H1 (cell line): ENCODE measurements at regions not wholly inside any gene's neighbourhood (a gene's known extent, or its start where the extent isn't known, plus 50 kb on each side); places are given as distances from the start of the nearest gene placed in this dataset.

Experiments
- CTCF ChIA-PET: fragments of 300-600 bp; sonication (Branson Sonifier 250); formaldehyde crosslinking; loops from one replicate; lab custom pipeline; 2021; ENCODE audit not compliant: partially characterized antibody; lab: Charles Lee
- POLR2A ChIA-PET: fragments of 300-600 bp; sonication (Branson Sonifier 250); formaldehyde crosslinking; loops from one replicate; lab custom pipeline; 2021; ENCODE audit warnings: inconsistent platforms; ENCODE audit not compliant: partially characterized antibody; lab: Charles Lee
- DNase-seq, 2 experiments: peaks; one replicate each; pipeline versions ENCODE4 v3.0.0 to v3.0.0-alpha.2; 2010 to 2022; ENCODE audit warnings: low spot score in 2 of 2, low read depth in 1 of 2, mixed read lengths in 1 of 2
- FAIRE-seq: peaks from 2 replicates; lab custom pipeline; 2011; peaks lifted over from hg19 to GRCh38; lab: Jason Lieb, UNC
- H2AFZ ChIP-seq: 2 replicates; pipeline ENCODE4 v1.8.1; 2012; ENCODE audit warnings: low read length, inconsistent platforms
- H2AK5ac ChIP-seq: 2 replicates; pipeline ENCODE4 v1.6.1; 2013; ENCODE audit warnings: low read depth, low read length
- H2BK120ac ChIP-seq: replicated peaks from 2 replicates; pipeline ENCODE3; 2013; ENCODE audit warnings: low read depth, low read length, inconsistent platforms
- H2BK12ac ChIP-seq: 2 replicates; pipeline ENCODE4 v1.6.1; 2013; ENCODE audit warnings: low read depth, low read length
- H2BK15ac ChIP-seq: 2 replicates; pipeline ENCODE4 v1.6.1; 2013; ENCODE audit warnings: low read length
- H2BK20ac ChIP-seq: 2 replicates; pipeline ENCODE4 v1.6.1; 2013; ENCODE audit warnings: low read length
- H2BK5ac ChIP-seq: 2 replicates; pipeline ENCODE4 v1.6.1; 2013; ENCODE audit warnings: low read depth, low read length
- H3K14ac ChIP-seq: 2 replicates; pipeline ENCODE4 v1.6.1; 2013; ENCODE audit warnings: inconsistent platforms; ENCODE audit not compliant: insufficient read length
- H3K18ac ChIP-seq: 2 replicates; pipeline ENCODE4 v1.6.1; 2013; ENCODE audit warnings: low read length; ENCODE audit errors: extremely low read depth
- H3K23ac ChIP-seq: 2 replicates; pipeline ENCODE4 v1.6.1; 2013; ENCODE audit warnings: inconsistent platforms; ENCODE audit not compliant: insufficient read length
- H3K23me2 ChIP-seq: 2 replicates; pipeline ENCODE4 v1.6.1; 2013; ENCODE audit warnings: low read depth, low read length
- H3K27ac ChIP-seq: 2 replicates; pipeline ENCODE4 v1.6.1; 2011; ENCODE audit warnings: low read depth, low read length, inconsistent platforms
- H3K27me3 ChIP-seq, 4 experiments: replicated peaks in 1 of 4; 1 replicate in 1 of 4; 2 replicates in 3 of 4; pipeline versions ENCODE4 v1.6.1 to v1.8.1; 2011 to 2013; ENCODE audit warnings: low read length in 3 of 4, mild to moderate bottlenecking in 3 of 4, inconsistent platforms in 2 of 4, mixed read lengths in 2 of 4, moderate library complexity in 1 of 4; ENCODE audit not compliant: control insufficient read depth in 3 of 4, insufficient read depth in 3 of 4; ENCODE audit errors: extremely low read depth in 1 of 4
- H3K36me3 ChIP-seq, 4 experiments: 2 replicates each; pipeline versions ENCODE4 v1.6.1 to v1.8.1; 2011 to 2013; ENCODE audit warnings: mild to moderate bottlenecking in 4 of 4, low read length in 3 of 4, moderate library complexity in 2 of 4, control low read depth in 1 of 4, inconsistent platforms in 1 of 4; ENCODE audit not compliant: insufficient read depth in 4 of 4, control insufficient read depth in 2 of 4
- H3K4ac ChIP-seq: replicated peaks from 2 replicates; pipeline ENCODE3; 2013; ENCODE audit warnings: low read length, low read depth, mixed read lengths, inconsistent platforms; ENCODE audit not compliant: insufficient read length
- H3K4me1 ChIP-seq, 4 experiments: replicated peaks in 1 of 4; 1 replicate in 1 of 4; 2 replicates in 3 of 4; pipeline versions ENCODE4 v1.6.1 to v1.8.1; 2011 to 2013; ENCODE audit warnings: low read length in 3 of 4, inconsistent platforms in 2 of 4, mixed read lengths in 1 of 4; ENCODE audit not compliant: insufficient read depth in 4 of 4, control insufficient read depth in 3 of 4
- H3K4me2 ChIP-seq, 2 experiments: 2 replicates each; pipeline versions ENCODE4 v1.6.1 to v1.8.1; 2011 to 2013; ENCODE audit warnings: low read depth in 2 of 2, low read length in 2 of 2, control low read depth in 1 of 2, inconsistent platforms in 1 of 2, mild to moderate bottlenecking in 1 of 2; ENCODE audit not compliant: insufficient read depth in 1 of 2
- H3K4me3 ChIP-seq, 4 experiments: fragments of 200-600, 300-600 bp in 1 of 4; sonication (generic), shearing (Covaris generic), sonication (Bioruptor Twin) in 1 of 4; 2 replicates each; pipeline versions ENCODE4 v1.5.1 to v1.8.1; 2011 to 2016; ENCODE audit warnings: low read length in 4 of 4, low read depth in 3 of 4, control low read depth in 2 of 4, inconsistent platforms in 2 of 4, mild to moderate bottlenecking in 2 of 4, mixed read lengths in 1 of 4, moderate library complexity in 1 of 4; ENCODE audit not compliant: insufficient read depth in 2 of 4; ENCODE audit errors: extremely low read depth in 1 of 4
- H3K56ac ChIP-seq: replicated peaks from 2 replicates; pipeline ENCODE3; 2013; ENCODE audit warnings: low read depth, mild to moderate bottlenecking, mixed read lengths, low read length, inconsistent platforms; ENCODE audit not compliant: insufficient read length
- H3K79me1 ChIP-seq: 2 replicates; pipeline ENCODE4 v1.6.1; 2013; ENCODE audit warnings: low read depth, low read length, control low read depth
- H3K79me2 ChIP-seq, 2 experiments: 2 replicates each; pipeline versions ENCODE4 v1.6.1 to v1.8.1; 2012 to 2013; ENCODE audit warnings: low read length in 2 of 2, mild to moderate bottlenecking in 2 of 2, inconsistent platforms in 1 of 2; ENCODE audit not compliant: insufficient read depth in 2 of 2, control insufficient read depth in 1 of 2
- H3K9ac ChIP-seq, 4 experiments: replicated peaks in 1 of 4; 1 replicate in 1 of 4; 2 replicates in 3 of 4; pipeline versions ENCODE4 v1.6.1 to v1.8.1; 2011 to 2013; ENCODE audit warnings: low read depth in 3 of 4, low read length in 3 of 4, control low read depth in 2 of 4, mild to moderate bottlenecking in 2 of 4, moderate library complexity in 2 of 4, inconsistent platforms in 1 of 4; ENCODE audit errors: extremely low read depth in 1 of 4
- H3K9me3 ChIP-seq, 2 experiments: 2 replicates each; pipeline versions ENCODE4 v1.6.1 to v1.8.1; 2012 to 2013; ENCODE audit warnings: mild to moderate bottlenecking in 2 of 2, moderate library complexity in 2 of 2, control low read depth in 1 of 2, inconsistent platforms in 1 of 2, low read depth in 1 of 2, low read length in 1 of 2, mixed read lengths in 1 of 2; ENCODE audit not compliant: insufficient read depth in 2 of 2
- H4K20me1 ChIP-seq, 2 experiments: replicated peaks in 1 of 2; 2 replicates each; pipeline versions ENCODE3 to v1.8.1; 2011 to 2013; ENCODE audit warnings: inconsistent platforms in 2 of 2, low read length in 2 of 2, mild to moderate bottlenecking in 1 of 2; ENCODE audit not compliant: insufficient read depth in 2 of 2, control insufficient read depth in 1 of 2
- H4K5ac ChIP-seq: 2 replicates; pipeline ENCODE4 v1.6.1; 2013; ENCODE audit warnings: low read length, low read depth, mixed read lengths, inconsistent platforms; ENCODE audit not compliant: insufficient read length
- H4K8ac ChIP-seq: 2 replicates; pipeline ENCODE4 v1.8.0; 2013; ENCODE audit warnings: mild to moderate bottlenecking, moderate library complexity, low read length, inconsistent platforms; ENCODE audit not compliant: insufficient read depth; ENCODE audit errors: extremely low read depth
- H4K91ac ChIP-seq: replicated peaks from 2 replicates; pipeline ENCODE3; 2013; ENCODE audit warnings: low read length, mixed read lengths, inconsistent platforms; ENCODE audit not compliant: insufficient read length
- EP300 ChIP-seq, 2 experiments: IDR thresholded peaks; 1 replicate in 1 of 2; 2 replicates in 1 of 2; pipeline ENCODE4 v1.6.1; 2011 to 2012; ENCODE audit warnings: low read depth in 2 of 2, low read length in 2 of 2, mild to moderate bottlenecking in 2 of 2, borderline replicate concordance in 1 of 2, inconsistent platforms in 1 of 2, moderate library complexity in 1 of 2
- GABPA ChIP-seq: IDR thresholded peaks from 2 replicates; pipeline ENCODE4 v1.6.1; 2011; ENCODE audit warnings: mild to moderate bottlenecking, low read length, moderate library complexity, borderline replicate concordance; ENCODE audit not compliant: insufficient read depth
- HDAC2 ChIP-seq, 2 experiments: fragments of 300-600 bp in 1 of 2; sonication (generic) in 1 of 2; IDR thresholded peaks; 2 replicates each; pipeline ENCODE4 v1.6.1; 2011 to 2012; ENCODE audit warnings: low read depth in 2 of 2, low read length in 2 of 2, mild to moderate bottlenecking in 2 of 2, moderate library complexity in 2 of 2, borderline replicate concordance in 1 of 2, inconsistent platforms in 1 of 2
- POLR2AphosphoS5 ChIP-seq: IDR thresholded peaks from 2 replicates; pipeline ENCODE4 v1.6.1; 2011; ENCODE audit warnings: low read depth, low read length
- RXRA ChIP-seq: IDR thresholded peaks from 2 replicates; pipeline ENCODE4 v1.6.1; 2011; ENCODE audit warnings: low read depth, mild to moderate bottlenecking, low read length, moderate library complexity; ENCODE audit not compliant: insufficient read depth
- SIX5 ChIP-seq: IDR thresholded peaks from 2 replicates; pipeline ENCODE4 v1.6.1; 2011; ENCODE audit warnings: mild to moderate bottlenecking, low read depth, low read length
- TAF1 ChIP-seq: IDR thresholded peaks from 2 replicates; pipeline ENCODE4 v1.6.1; 2011; ENCODE audit warnings: mild to moderate bottlenecking, low read depth, low read length
- TAF7 ChIP-seq: optimal IDR thresholded peaks from 2 replicates; pipeline ENCODE3; 2011; ENCODE audit warnings: low read depth, mild to moderate bottlenecking, inconsistent platforms, low read length, moderate library complexity, borderline replicate concordance
- TEAD4 ChIP-seq: IDR thresholded peaks from 2 replicates; pipeline ENCODE4 v1.6.1; 2012; ENCODE audit warnings: low read depth, low read length, inconsistent platforms, mixed read lengths
- ZNF274 ChIP-seq: IDR thresholded peaks from 2 replicates; pipeline ENCODE4 v1.7.0; 2012; ENCODE audit warnings: low read length, borderline replicate concordance; ENCODE audit errors: extremely low read depth
- WGBS, 2 experiments: shearing (Covaris generic) in 1 of 2; methylation state at CpG; one replicate each; pipeline versions ENCODE4 v1.1.6 to v1.1.7; 2013 to 2015; ENCODE audit warnings: low lambda C conversion rate in 2 of 2, mixed read lengths in 2 of 2, inconsistent platforms in 1 of 2, low coverage in 1 of 2, missing lambda C conversion rate in 1 of 2; ENCODE audit not compliant: insufficient replicate concordance in 2 of 2, insufficient coverage in 1 of 2, insufficient read length in 1 of 2; ENCODE audit errors: extremely low coverage in 1 of 2, missing lambda C conversion rate in 1 of 2; 5-methylcytosine and 5-hydroxymethylcytosine counted together
- TF ChIP-seq, protein P1 (sequence below): IDR thresholded peaks from 2 replicates; pipeline ENCODE4 v1.6.1; 2012; ENCODE audit warnings: low read length, inconsistent platforms

DNA sequence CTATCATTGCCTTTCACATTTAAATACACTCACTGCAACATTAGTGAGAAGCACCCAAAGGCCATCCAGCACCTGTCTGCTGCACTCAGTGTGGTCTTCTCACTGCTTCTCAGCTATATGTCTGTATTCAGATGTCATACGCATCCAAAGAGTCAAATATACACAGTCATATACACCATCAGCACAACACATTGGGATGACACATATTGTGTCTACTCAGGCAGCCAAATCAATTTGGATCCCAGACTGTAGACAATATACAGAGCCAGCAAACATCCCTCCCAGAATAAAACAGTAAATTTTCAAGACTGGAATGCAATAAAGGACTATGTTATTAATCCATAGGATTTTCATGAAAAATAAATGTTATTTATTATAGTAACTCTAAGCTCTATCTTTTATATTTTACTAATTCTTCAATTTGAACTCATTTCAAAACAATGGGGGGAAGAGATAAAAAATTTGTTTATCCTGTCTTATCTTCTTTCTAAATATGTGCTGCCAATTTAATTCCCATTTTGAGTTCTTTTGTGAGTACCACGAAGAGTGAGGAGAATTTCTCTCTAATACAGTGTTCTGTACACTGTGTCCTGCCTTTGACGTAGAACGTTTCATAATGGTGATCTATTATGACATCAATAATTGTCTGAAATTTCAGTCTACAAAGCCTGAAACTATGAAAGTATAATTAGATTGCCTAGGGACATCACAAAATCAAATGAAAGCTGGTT is 602.2 kb upstream of the CXADR start:
- Histone ChIP-seq H2BK12ac (no peak overlapping the region), H2BK15ac (no peak overlapping the region), H2AFZ (no peak overlapping the region), H3K27me3 (no peaks in the 10 kb centered on the region), H3K4me2 (no peak overlapping the region), H2BK20ac (no peak overlapping the region), H3K79me1 (no peaks in the 10 kb centered on the region), H2AK5ac (no peak overlapping the region), H3K14ac (no peak overlapping the region), H3K23ac (no peak overlapping the region), H2BK5ac (no peak overlapping the region), H3K23me2 (no peaks in the 10 kb centered on the region), H3K27ac (no peak overlapping the region), H4K5ac (no peak overlapping the region), H4K20me1 (no peaks in the 10 kb centered on the region), H2BK120ac (no peak overlapping the region), H3K56ac (no peak overlapping the region), H3K4me1 (no peaks in the 10 kb centered on the region), H3K18ac (no peak overlapping the region), H3K4me3 (no peak overlapping the region), H3K36me3 (no peaks in the 10 kb centered on the region; a peak in 1 of 8 replicates), H3K9ac (no peak overlapping the region), H4K91ac (no peak overlapping the region), H3K79me2 (no peaks in the 10 kb centered on the region), H4K8ac (no peak overlapping the region), H3K4ac (no peak overlapping the region), H3K9me3 (no peaks in the 10 kb centered on the region)
- WGBS, 2 experiments = 78% methylated on average over 4 of the region's 4 CpGs; no CpG with 5 or more reads in 1 of the 2 experiments
- ChIA-PET POLR2A (no interaction called here), CTCF (interaction anchor here (0.6 to 0.8 kb wide), 2 partner anchors 87 to 289 kb away, joined by 3 to 4 read pairs; no protein-coding TSS in a partner anchor)
- FAIRE-seq (no peak), DNase-seq (no peak)
- TF ChIP-seq HDAC2 (IDR thresholded peaks at IDR 0.05; ENCODE audit: borderline replicate concordance in 1 of 2, low read depth in 2 of 2, low read length in 2 of 2) (no peak), ZNF274 (no peak), POLR2AphosphoS5 (no peak), GABPA (no peak), EP300 (IDR thresholded peaks at IDR 0.05; ENCODE audit: borderline replicate concordance in 1 of 2, low read depth in 2 of 2, low read length in 2 of 2) (no peak), SIX5 (no peak), TEAD4 (no peak), RXRA (no peak), TAF7 (no peak), TAF1 (no peak)
- TF ChIP-seq, protein P1, sequence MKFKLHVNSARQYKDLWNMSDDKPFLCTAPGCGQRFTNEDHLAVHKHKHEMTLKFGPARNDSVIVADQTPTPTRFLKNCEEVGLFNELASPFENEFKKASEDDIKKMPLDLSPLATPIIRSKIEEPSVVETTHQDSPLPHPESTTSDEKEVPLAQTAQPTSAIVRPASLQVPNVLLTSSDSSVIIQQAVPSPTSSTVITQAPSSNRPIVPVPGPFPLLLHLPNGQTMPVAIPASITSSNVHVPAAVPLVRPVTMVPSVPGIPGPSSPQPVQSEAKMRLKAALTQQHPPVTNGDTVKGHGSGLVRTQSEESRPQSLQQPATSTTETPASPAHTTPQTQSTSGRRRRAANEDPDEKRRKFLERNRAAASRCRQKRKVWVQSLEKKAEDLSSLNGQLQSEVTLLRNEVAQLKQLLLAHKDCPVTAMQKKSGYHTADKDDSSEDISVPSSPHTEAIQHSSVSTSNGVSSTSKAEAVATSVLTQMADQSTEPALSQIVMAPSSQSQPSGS = no peak
